ENCODE measurements at regions not wholly inside any gene's neighbourhood (a gene's known extent, or its start where the extent isn't known, plus 50 kb on each side); places are given as distances from the start of the nearest gene placed in this dataset.

- TF ChIP-seq CTCF (IDR thresholded peaks at IDR 0.05) (no peak), EP300 (IDR thresholded peaks at IDR 0.05) (no peak), POLR2A (IDR thresholded peaks at IDR 0.05) (no peak)
Observed at GRCh38 chr11:92546603-92547002, 322.0 kb downstream of the FAT3 start.

Data from upper lobe of left lung (tissue), 4 donors.